Neural cell (in vitro differentiated cells): ENCODE measurements at regions not wholly inside any gene's neighbourhood (a gene's known extent, or its start where the extent isn't known, plus 50 kb on each side); places are given as distances from the start of the nearest gene placed in this dataset.

ENCODE experiments used
- CTCF ChIP-seq: fragments of 450-650 bp; IDR thresholded peaks from 2 replicates; pipeline ENCODE4 v1.5.1; 2014; ENCODE audit warnings: antibody characterized with exemption, mild to moderate bottlenecking, moderate library complexity; ENCODE audit not compliant: poor library complexity, severe bottlenecking
- EZH2 ChIP-seq: fragments of 200-600, 300-800 bp; shearing (Covaris generic), sonication (generic); IDR thresholded peaks from 2 replicates; pipeline ENCODE4 v1.6.1; 2014; ENCODE audit warnings: antibody characterized with exemption, low read length, borderline replicate concordance, mild to moderate bottlenecking; ENCODE audit not compliant: insufficient read depth, poor library complexity, severe bottlenecking

GRCh38 chr2:39968037-39968436 is 189.0 kb upstream of the THUMPD2 start:
- TF ChIP-seq CTCF, result no peak
- no peak for TF ChIP-seq EZH2
